ENCODE measurements at regions not wholly inside any gene's neighbourhood (a gene's known extent, or its start where the extent isn't known, plus 50 kb on each side); places are given as distances from the start of the nearest gene placed in this dataset.

GRCh38 chr15:96431786-96432185 is 101.3 kb downstream of the NR2F2 start (continued):
- no peak for TF ChIP-seq CSRNP3 (CRISPR knock-in tag; IDR thresholded peaks at IDR 0.05)

GRCh38 chr15:96435022-96435421 is 104.5 kb downstream of the NR2F2 start:
- ATAC-seq, result no peak
- TF ChIP-seq TOX (CRISPR knock-in tag; IDR thresholded peaks at IDR 0.05; ENCODE audit: borderline replicate concordance) (no peak), OSR1 (CRISPR knock-in tag; IDR thresholded peaks at IDR 0.05) (no peak), GLIS3 (CRISPR knock-in tag; IDR thresholded peaks at IDR 0.05) (no peak), ESRRG (CRISPR knock-in tag; IDR thresholded peaks at IDR 0.05) (no peak), ZNF565 (CRISPR knock-in tag; conservative IDR thresholded peaks at IDR 0.05; ENCODE audit: low read depth) (no peak), CREB5 (CRISPR knock-in tag; IDR thresholded peaks at IDR 0.05; ENCODE audit: low read depth) (no peak), CSDC2 (CRISPR knock-in tag; IDR thresholded peaks at IDR 0.05) (no peak), ZNF70 (CRISPR knock-in tag; IDR thresholded peaks at IDR 0.05) (no peak), ARNTL (CRISPR knock-in tag; IDR thresholded peaks at IDR 0.05; ENCODE audit: borderline replicate concordance, low read depth) (no peak), RARB (CRISPR knock-in tag; IDR thresholded peaks at IDR 0.05) (no peak), TCF4 (CRISPR knock-in tag; IDR thresholded peaks at IDR 0.05; ENCODE audit: borderline replicate concordance) (no peak), PATZ1 (CRISPR knock-in tag; IDR thresholded peaks at IDR 0.05; ENCODE audit: borderline replicate concordance) (no peak), TSHZ2 (CRISPR knock-in tag; IDR thresholded peaks at IDR 0.05) (no peak), ISL1 (CRISPR knock-in tag; IDR thresholded peaks at IDR 0.05) (no peak)

- ATAC-seq, result no peak
- TF ChIP-seq TCF4 (CRISPR knock-in tag; IDR thresholded peaks at IDR 0.05; ENCODE audit: borderline replicate concordance) (no peak), BACH2 (CRISPR knock-in tag; IDR thresholded peaks at IDR 0.05; ENCODE audit: borderline replicate concordance) (no peak), ISL1 (CRISPR knock-in tag; IDR thresholded peaks at IDR 0.05) (no peak), ZNF8 (CRISPR knock-in tag; IDR thresholded peaks at IDR 0.05) (no peak), SNAI2 (CRISPR knock-in tag; IDR thresholded peaks at IDR 0.05) (no peak), PATZ1 (CRISPR knock-in tag; IDR thresholded peaks at IDR 0.05; ENCODE audit: borderline replicate concordance) (no peak), GLIS3 (CRISPR knock-in tag; IDR thresholded peaks at IDR 0.05) (no peak), TSHZ2 (CRISPR knock-in tag; IDR thresholded peaks at IDR 0.05) (no peak), CREB5 (CRISPR knock-in tag; IDR thresholded peaks at IDR 0.05; ENCODE audit: low read depth) (no peak), OSR1 (CRISPR knock-in tag; IDR thresholded peaks at IDR 0.05) (no peak), ZFP3 (CRISPR knock-in tag; IDR thresholded peaks at IDR 0.05) (no peak), CSRNP3 (CRISPR knock-in tag; IDR thresholded peaks at IDR 0.05) (no peak)
These were observed 105.3 kb downstream of the NR2F2 start for GRCh38 chr15:96435841-96436240.

Data from SK-N-SH treated with all-trans-retinoic acid at 6 μM for 48 hours (cell line).